ENCODE measurements at regions not wholly inside any gene's neighbourhood (a gene's known extent, or its start where the extent isn't known, plus 50 kb on each side); places are given as distances from the start of the nearest gene placed in this dataset.

DNA sequence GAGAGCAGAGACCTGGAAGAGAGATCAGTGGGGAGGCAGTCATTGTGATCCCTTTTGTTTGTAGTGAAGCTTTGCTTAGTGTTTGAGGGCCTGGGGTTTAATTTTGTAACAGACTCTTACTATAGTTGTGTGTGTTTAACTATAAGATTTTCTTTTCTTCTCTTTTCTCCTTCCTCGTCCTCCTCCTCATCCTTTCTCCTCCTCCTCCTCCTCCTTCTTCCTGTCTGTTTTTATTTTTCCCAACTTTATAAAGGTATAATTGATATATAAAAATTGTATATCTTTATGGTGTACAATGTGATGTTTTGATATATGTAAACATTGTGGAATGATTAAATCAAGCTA, 71.2 kb upstream of the MACF1 start:
- TF ChIP-seq CTCF (IDR thresholded peaks at IDR 0.05 in 2 of 3, conservative IDR thresholded peaks at IDR 0.05 in 1 of 3; ENCODE audit: insufficient read depth in 2 of 3, low read depth in 1 of 3, low read length in 3 of 3), result no peak
- no peak for TF ChIP-seq NFYB (IDR thresholded peaks at IDR 0.05; ENCODE audit: extremely low read depth, insufficient read length)
- TF ChIP-seq ZNF398 (CRISPR knock-in tag; IDR thresholded peaks at IDR 0.05), result no peak
- no peak for TF ChIP-seq EP300 (IDR thresholded peaks at IDR 0.05; ENCODE audit: low read length)
- no peak for TF ChIP-seq ADNP (tag; IDR thresholded peaks at IDR 0.05)
